ENCODE measurements at regions not wholly inside any gene's neighbourhood (a gene's known extent, or its start where the extent isn't known, plus 50 kb on each side); places are given as distances from the start of the nearest gene placed in this dataset.

- TF ChIP-seq POLR2A (IDR thresholded peaks at IDR 0.05; ENCODE audit: extremely low read depth, insufficient read length) (no peak), CTCF (IDR thresholded peaks at IDR 0.05; ENCODE audit: low read depth, low read length) (no peak)
Measured at GRCh38 chr14:86533834-86534233, 1003.9 kb downstream of the FLRT2 start.

Measured in NB4 (cell line).